ENCODE measurements at regions not wholly inside any gene's neighbourhood (a gene's known extent, or its start where the extent isn't known, plus 50 kb on each side); places are given as distances from the start of the nearest gene placed in this dataset.

GRCh38 chr7:15839416-15840100, 153.1 kb upstream of the MEOX2 start:
- Histone ChIP-seq H3K27me3 (no peaks in the 10 kb centered on the region), H3K27ac (peak overlapping the region in 1 of 4 donors; percentile 12), H3K4me1 (no peaks in the 10 kb centered on the region), H3K36me3 (replicated peaks in 1 of 2; ENCODE audit: insufficient read depth in 1 of 2, low read depth in 2 of 2) (no peaks in the 10 kb centered on the region), H3K9me3 (no peaks in the 10 kb centered on the region), H3K4me3 (no peak overlapping the region)
- peak; percentile 47 for ATAC-seq
- TF ChIP-seq POLR2A (IDR thresholded peaks at IDR 0.05) (no peak), CTCF (IDR thresholded peaks at IDR 0.05) (no peak)
- DNase-seq, result peak in 3 of 4 donors; percentile 13 to 19 (median 18)
- 20 to 26% methylated on average over 15 of the region's 15 CpGs for WGBS, 2 donors
- intact Hi-C loops (cut with DNase I), result no loop called here

- no peak for TF ChIP-seq POLR2A (IDR thresholded peaks at IDR 0.05)
- no peak for TF ChIP-seq CTCF (IDR thresholded peaks at IDR 0.05)
- no peak overlapping the region for H3K27ac ChIP-seq
- H3K36me3 ChIP-seq (replicated peaks in 1 of 2; ENCODE audit: insufficient read depth in 1 of 2, low read depth in 2 of 2), result no peaks in the 10 kb centered on the region
- no peaks in the 10 kb centered on the region for H3K27me3 ChIP-seq
- H3K9me3 ChIP-seq, result no peaks in the 10 kb centered on the region
- intact Hi-C loops (cut with DNase I), result no loop called here
- no peaks in the 10 kb centered on the region for H3K4me1 ChIP-seq
- no peak overlapping the region for H3K4me3 ChIP-seq
- WGBS, 2 donors, result 55 to 61% methylated on average over 2 of the region's 2 CpGs
- DNase-seq (no peak), ATAC-seq (no peak)
Observed at GRCh38 chr7:15838265-15838664, 151.8 kb upstream of the MEOX2 start.

- Histone ChIP-seq H3K4me1 (no peaks in the 10 kb centered on the region), H3K4me3 (no peak overlapping the region), H3K27ac (no peak overlapping the region), H3K36me3 (replicated peaks in 1 of 2; ENCODE audit: insufficient read depth in 1 of 2, low read depth in 2 of 2) (no peaks in the 10 kb centered on the region), H3K9me3 (no peaks in the 10 kb centered on the region), H3K27me3 (no peaks in the 10 kb centered on the region)
- intact Hi-C loops (cut with DNase I), result no loop called here
- WGBS, 2 donors, result 46% methylated on average over 5 of the region's 5 CpGs
- TF ChIP-seq POLR2A (IDR thresholded peaks at IDR 0.05), result no peak
- no peak for TF ChIP-seq CTCF (IDR thresholded peaks at IDR 0.05)
- ATAC-seq (no peak), DNase-seq (no peak)
Observed at GRCh38 chr7:15837306-15837950, 150.9 kb upstream of the MEOX2 start.

- Histone ChIP-seq H3K4me3 (no peak overlapping the region), H3K36me3 (replicated peaks in 1 of 2; ENCODE audit: insufficient read depth in 1 of 2, low read depth in 2 of 2) (no peaks in the 10 kb centered on the region), H3K4me1 (no peaks in the 10 kb centered on the region), H3K9me3 (no peaks in the 10 kb centered on the region), H3K27ac (no peak overlapping the region), H3K27me3 (no peaks in the 10 kb centered on the region)
- whole genome bisulfite sequencing, 2 donors, result 51 to 68% methylated on average over 2 of the region's 2 CpGs
- DNase-seq (no peak), ATAC-seq (no peak)
- TF ChIP-seq POLR2A (IDR thresholded peaks at IDR 0.05), result no peak
- no peak for TF ChIP-seq CTCF (IDR thresholded peaks at IDR 0.05)
- intact Hi-C loops (cut with DNase I), result no loop called here
Observed at GRCh38 chr7:15836651-15837050, 150.2 kb upstream of the MEOX2 start.

GRCh38 chr7:15836041-15836440, 149.6 kb upstream of the MEOX2 start:
- Histone ChIP-seq H3K27me3 (no peaks in the 10 kb centered on the region), H3K4me3 (no peak overlapping the region), H3K9me3 (no peaks in the 10 kb centered on the region), H3K27ac (no peak overlapping the region), H3K36me3 (replicated peaks in 1 of 2; ENCODE audit: insufficient read depth in 1 of 2, low read depth in 2 of 2) (no peaks in the 10 kb centered on the region), H3K4me1 (no peaks in the 10 kb centered on the region)
- 53 to 72% methylated on average over 4 of the region's 4 CpGs for WGBS, 2 donors
- intact Hi-C loops (cut with DNase I), result no loop called here
- ATAC-seq (no peak), DNase-seq (no peak)
- TF ChIP-seq CTCF (IDR thresholded peaks at IDR 0.05) (no peak), POLR2A (IDR thresholded peaks at IDR 0.05) (no peak)
